OCI-LY1 (cell line): ENCODE measurements at regions not wholly inside any gene's neighbourhood (a gene's known extent, or its start where the extent isn't known, plus 50 kb on each side); places are given as distances from the start of the nearest gene placed in this dataset.

ENCODE experiments used
- CTCF ChIP-seq: fragments of 200-600 bp; sonication (generic), shearing (Covaris generic); IDR thresholded peaks from 2 replicates; pipeline ENCODE4 v1.5.1; 2017; ENCODE audit warnings: mild to moderate bottlenecking, antibody characterized with exemption, low read length, moderate library complexity, mixed read lengths
- EZH2 ChIP-seq: fragments of 200-600 bp; sonication (generic), shearing (Covaris generic); IDR thresholded peaks from 2 replicates; pipeline ENCODE4 v1.8.0; 2017; ENCODE audit warnings: borderline replicate concordance, mixed run types, mild to moderate bottlenecking, antibody characterized with exemption, low read length, moderate library complexity, mixed read lengths

GRCh38 chr2:21658269-21658668, 534.5 kb downstream of the TDRD15 start:
- TF ChIP-seq CTCF: no peak
- no peak for TF ChIP-seq EZH2
